Caco-2 (cell line): ENCODE measurements at regions not wholly inside any gene's neighbourhood (a gene's known extent, or its start where the extent isn't known, plus 50 kb on each side); places are given as distances from the start of the nearest gene placed in this dataset.

Source experiments
- BruUV-seq: library from RNA; stranded (reverse); fragments of 400-500 nt; replicated peaks from 2 replicates; lab custom pipeline; 2021; lab: Mats Ljungman, UMichigan
- CTCF ChIA-PET: fragments of 300-600 bp; sonication (Branson Sonifier 250); formaldehyde crosslinking; loops from one replicate; lab custom pipeline; 2022; ENCODE audit warnings: antibody characterized with exemption; lab: Charles Lee
- POLR2A ChIA-PET: fragments of 300-600 bp; sonication (Branson Sonifier 250); formaldehyde crosslinking; loops from one replicate; lab custom pipeline; 2022; ENCODE audit warnings: antibody characterized with exemption; lab: Charles Lee
- DNase-seq, 2 experiments: peaks; one replicate each; pipeline versions ENCODE4 v3.0.0 to v3.0.0-alpha.2; 2020 to 2022
- H3K27me3 ChIP-seq: replicated peaks from 2 replicates; pipeline ENCODE4 v1.6.0; 2011; ENCODE audit warnings: low read length; ENCODE audit not compliant: control insufficient read depth, insufficient read depth
- H3K36me3 ChIP-seq: 2 replicates; pipeline ENCODE4 v1.5.1; 2011; ENCODE audit warnings: low read length; ENCODE audit not compliant: control insufficient read depth, insufficient read depth
- H3K4me1 ChIP-seq: fragments of 250-450 bp; sonication (Bioruptor Pico); 2 replicates; pipeline ENCODE4 v1.5.1; 2020; ENCODE audit warnings: mild to moderate bottlenecking
- H3K4me3 ChIP-seq: 2 replicates; pipeline ENCODE4 v1.5.1; 2011; ENCODE audit warnings: low read depth, mild to moderate bottlenecking, control low read depth, low read length
- H3K9me3 ChIP-seq: fragments of 250-450 bp; sonication (Bioruptor Pico); 2 replicates; pipeline ENCODE4 v1.5.1; 2020; ENCODE audit warnings: mild to moderate bottlenecking, moderate library complexity
- H3K27ac Mint-ChIP-seq: one replicate; pipeline ENCODE4 v1.8.0; 2022; ENCODE audit warnings: mixed read lengths; ENCODE audit not compliant: unreplicated experiment
- H3K27me3 Mint-ChIP-seq: one replicate; pipeline ENCODE4 v1.8.0; 2022; ENCODE audit warnings: mixed read lengths; ENCODE audit not compliant: insufficient read depth, unreplicated experiment
- H3K36me3 Mint-ChIP-seq: one replicate; pipeline ENCODE4 v1.8.0; 2022; ENCODE audit warnings: mild to moderate bottlenecking, mixed read lengths; ENCODE audit not compliant: insufficient read depth, unreplicated experiment
- H3K4me1 Mint-ChIP-seq: one replicate; pipeline ENCODE4 v1.8.0; 2022; ENCODE audit warnings: low read depth, mixed read lengths; ENCODE audit not compliant: unreplicated experiment
- H3K4me3 Mint-ChIP-seq: one replicate; pipeline ENCODE4 v1.8.0; 2022; ENCODE audit warnings: mild to moderate bottlenecking, moderate library complexity, mixed read lengths; ENCODE audit not compliant: unreplicated experiment
- H3K9me3 Mint-ChIP-seq: one replicate; pipeline ENCODE4 v1.8.0; 2022; ENCODE audit warnings: mixed read lengths; ENCODE audit not compliant: unreplicated experiment
- CTCF ChIP-seq, 2 experiments: fragments of 200-600 bp in 1 of 2; IDR thresholded peaks; 1 replicate in 1 of 2; 2 replicates in 1 of 2; pipeline versions ENCODE4 v1.5.1 to v1.8.0; 2011 to 2022; ENCODE audit warnings: antibody characterized with exemption in 1 of 2, control low read depth in 1 of 2, inconsistent platforms in 1 of 2, low read depth in 1 of 2, low read length in 1 of 2, mild to moderate bottlenecking in 1 of 2, moderate library complexity in 1 of 2; ENCODE audit not compliant: insufficient read depth in 1 of 2, severe bottlenecking in 1 of 2, unreplicated experiment in 1 of 2
- intact Hi-C: fragments of 100-400 bp; cut with micrococcal nuclease; formaldehyde crosslinking; loops from one replicate; pipeline ENCODE4 v1.10.0; 2022; ENCODE audit not compliant: unreplicated experiment

GRCh38 chr12:125229878-125230530 is 164.8 kb downstream of the AACS start:
- Mint-ChIP-seq H3K4me3 (no peak overlapping the region), H3K27ac (no peak overlapping the region), H3K4me1 (no peaks in the 10 kb centered on the region), H3K27me3 (peaks cover 5% of the 10 kb centered on the region), H3K9me3 (no peaks in the 10 kb centered on the region), H3K36me3 (no peaks in the 10 kb centered on the region)
- ChIA-PET CTCF (no interaction called here), POLR2A (no interaction called here)
- no peaks in the 10 kb centered on the region for H3K9me3 ChIP-seq
- no peak for TF ChIP-seq CTCF (IDR thresholded peaks at IDR 0.05; ENCODE audit: insufficient read depth in 1 of 2, low read depth in 1 of 2, low read length in 1 of 2, severe bottlenecking in 1 of 2, unreplicated experiment in 1 of 2)
- H3K4me3 ChIP-seq: no peak overlapping the region
- H3K4me1 ChIP-seq: no peaks in the 10 kb centered on the region
- H3K27me3 ChIP-seq: no peaks in the 10 kb centered on the region
- no peaks in the 10 kb centered on the region for H3K36me3 ChIP-seq
- BruUV-seq: no TSS peak
- no peak for DNase-seq
- intact Hi-C loops: no loop called here

GRCh38 chr12:125233319-125233718 is 168.1 kb downstream of the AACS start:
- Mint-ChIP-seq H3K27ac (no peak overlapping the region), H3K4me3 (no peak overlapping the region), H3K4me1 (no peaks in the 10 kb centered on the region), H3K27me3 (peaks cover 7% of the 10 kb centered on the region), H3K36me3 (no peaks in the 10 kb centered on the region), H3K9me3 (no peaks in the 10 kb centered on the region)
- no peak for TF ChIP-seq CTCF (IDR thresholded peaks at IDR 0.05; ENCODE audit: insufficient read depth in 1 of 2, low read depth in 1 of 2, low read length in 1 of 2, severe bottlenecking in 1 of 2, unreplicated experiment in 1 of 2)
- DNase-seq: no peak
- Histone ChIP-seq H3K9me3 (no peaks in the 10 kb centered on the region), H3K4me1 (no peaks in the 10 kb centered on the region), H3K4me3 (no peak overlapping the region), H3K27me3 (no peaks in the 10 kb centered on the region), H3K36me3 (no peaks in the 10 kb centered on the region)
- ChIA-PET POLR2A (no interaction called here), CTCF (no interaction called here)
- BruUV-seq: no TSS peak
- intact Hi-C loops: no loop called here

- Histone ChIP-seq H3K4me1 (no peaks in the 10 kb centered on the region), H3K27me3 (no peaks in the 10 kb centered on the region; the same call in 1 of the 2 replicates), H3K9me3 (no peaks in the 10 kb centered on the region), H3K4me3 (no peak overlapping the region), H3K36me3 (no peaks in the 10 kb centered on the region)
- Mint-ChIP-seq H3K4me1 (no peaks in the 10 kb centered on the region), H3K9me3 (no peaks in the 10 kb centered on the region), H3K27me3 (peaks cover 12% of the 10 kb centered on the region), H3K4me3 (no peak overlapping the region), H3K27ac (no peak overlapping the region), H3K36me3 (no peaks in the 10 kb centered on the region)
- CTCF ChIA-PET: no interaction called here
- no peak for DNase-seq
- intact Hi-C loops: no loop called here
- TF ChIP-seq CTCF (IDR thresholded peaks at IDR 0.05; ENCODE audit: insufficient read depth in 1 of 2, low read depth in 1 of 2, low read length in 1 of 2, severe bottlenecking in 1 of 2, unreplicated experiment in 1 of 2): no peak
- POLR2A ChIA-PET: no interaction called here
- no TSS peak for BruUV-seq
Measured at GRCh38 chr12:125239563-125239962, 174.3 kb downstream of the AACS start.
